HEK293 (cell line): ENCODE measurements at regions not wholly inside any gene's neighbourhood (a gene's known extent, or its start where the extent isn't known, plus 50 kb on each side); places are given as distances from the start of the nearest gene placed in this dataset.

Experiments used
- EGR2 ChIP-seq: fragments of 450-650 bp; formaldehyde crosslinking; IDR thresholded peaks from 2 replicates; pipeline ENCODE4 v1.5.1; 2016; ENCODE audit warnings: low read depth, missing biosample characterization, missing genetic modification characterization
- HOXC10 ChIP-seq: sonication (generic); formaldehyde crosslinking; IDR thresholded peaks from 2 replicates; pipeline ENCODE4 v1.8.1; 2023; ENCODE audit warnings: mild to moderate bottlenecking, missing genetic modification reagents
- MYNN ChIP-seq: fragments of 450-650 bp; formaldehyde crosslinking; IDR thresholded peaks from 2 replicates; pipeline ENCODE4 v1.5.1; 2016; ENCODE audit warnings: missing biosample characterization, missing genetic modification characterization, borderline replicate concordance
- TCF7L2 ChIP-seq: IDR thresholded peaks from 2 replicates; pipeline ENCODE4 v1.6.1; 2011; ENCODE audit warnings: low read depth, mild to moderate bottlenecking, inconsistent platforms, low read length, moderate library complexity, borderline replicate concordance
- ZNF174 ChIP-seq: fragments of 450-650 bp; formaldehyde crosslinking; IDR thresholded peaks from 2 replicates; pipeline ENCODE4 v1.5.0; 2017; ENCODE audit warnings: missing biosample characterization, mild to moderate bottlenecking, missing genetic modification characterization
- ZNF2 ChIP-seq: fragments of 450-650 bp; formaldehyde crosslinking; IDR thresholded peaks from 2 replicates; pipeline ENCODE4 v1.5.1; 2016; ENCODE audit warnings: missing biosample characterization, missing genetic modification characterization
- ZNF792 ChIP-seq: fragments of 450-650 bp; formaldehyde crosslinking; IDR thresholded peaks from 2 replicates; pipeline ENCODE4 v1.5.1; 2016; ENCODE audit warnings: missing biosample characterization, missing genetic modification characterization
- ZNF830 ChIP-seq: fragments of 450-650 bp; IDR thresholded peaks from 2 replicates; pipeline ENCODE4 v1.5.0; 2018; ENCODE audit warnings: missing biosample characterization, missing genetic modification characterization, low read depth, mild to moderate bottlenecking, moderate library complexity
- TF ChIP-seq, protein P1 (sequence below): fragments of 450-650 bp; formaldehyde crosslinking; IDR thresholded peaks from 2 replicates; pipeline ENCODE4 v1.5.1; 2016; ENCODE audit warnings: missing biosample characterization, missing genetic modification characterization
- TF ChIP-seq, protein P2 (sequence below): fragments of 450-650 bp; formaldehyde crosslinking; IDR thresholded peaks from 2 replicates; pipeline ENCODE4; 2016; ENCODE audit warnings: missing biosample characterization, missing genetic modification characterization
- TF ChIP-seq, protein P3 (sequence below): sonication (generic); formaldehyde crosslinking; IDR thresholded peaks from 2 replicates; pipeline ENCODE4 v1.8.1; 2022; ENCODE audit warnings: mild to moderate bottlenecking, moderate library complexity, missing genetic modification reagents
- TF ChIP-seq, protein P4 (sequence below): fragments of 450-650 bp; formaldehyde crosslinking; IDR thresholded peaks from 2 replicates; pipeline ENCODE4 v1.5.1; 2016; ENCODE audit warnings: missing biosample characterization, missing genetic modification characterization

DNA sequence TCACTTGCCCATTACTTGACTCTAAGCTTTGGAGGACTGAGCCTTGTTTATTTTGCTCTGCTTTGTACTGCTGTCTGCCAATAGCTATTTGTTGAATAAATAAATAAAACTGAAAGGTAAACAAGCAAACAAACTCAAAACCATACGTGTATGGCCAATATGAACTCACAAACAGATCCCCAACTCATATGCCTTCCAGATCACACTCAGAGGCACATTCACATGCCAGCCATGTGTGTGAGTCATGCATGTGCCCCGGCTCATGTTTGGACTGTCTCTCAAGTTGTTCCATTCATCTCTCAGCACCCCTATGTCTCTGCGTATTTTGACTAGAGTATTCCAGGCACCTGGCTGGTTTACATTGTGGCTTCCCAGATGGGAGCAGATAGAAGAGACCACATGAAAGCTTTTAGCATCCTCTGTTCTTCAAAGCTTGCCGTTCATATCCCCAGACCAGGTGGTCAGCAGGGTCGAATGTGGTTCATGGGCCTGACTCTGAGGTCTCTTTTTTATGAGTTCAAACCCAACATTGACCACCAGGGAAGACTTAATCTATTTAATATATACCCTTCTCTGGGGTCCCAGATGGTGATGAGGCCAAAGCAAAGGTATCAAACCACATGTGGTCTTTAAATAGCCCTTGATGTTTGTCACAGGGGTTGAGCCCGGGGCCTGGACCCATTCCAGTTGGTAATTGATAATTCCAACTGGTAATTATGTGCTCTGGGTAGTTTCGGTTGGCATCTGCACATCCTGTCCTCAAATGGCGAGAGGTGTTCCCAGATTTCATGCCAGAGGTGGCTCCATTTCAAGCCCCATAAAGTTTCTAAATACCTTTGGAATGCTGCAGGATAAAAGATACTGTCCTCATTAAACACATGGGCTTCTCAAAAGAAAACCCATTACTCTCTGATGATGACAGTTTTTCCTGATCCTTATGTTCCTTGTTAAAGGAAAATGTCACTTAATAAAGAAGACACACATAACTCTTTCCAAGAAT lies 287.3 kb upstream of the MAF start:
- TF ChIP-seq, protein P1, sequence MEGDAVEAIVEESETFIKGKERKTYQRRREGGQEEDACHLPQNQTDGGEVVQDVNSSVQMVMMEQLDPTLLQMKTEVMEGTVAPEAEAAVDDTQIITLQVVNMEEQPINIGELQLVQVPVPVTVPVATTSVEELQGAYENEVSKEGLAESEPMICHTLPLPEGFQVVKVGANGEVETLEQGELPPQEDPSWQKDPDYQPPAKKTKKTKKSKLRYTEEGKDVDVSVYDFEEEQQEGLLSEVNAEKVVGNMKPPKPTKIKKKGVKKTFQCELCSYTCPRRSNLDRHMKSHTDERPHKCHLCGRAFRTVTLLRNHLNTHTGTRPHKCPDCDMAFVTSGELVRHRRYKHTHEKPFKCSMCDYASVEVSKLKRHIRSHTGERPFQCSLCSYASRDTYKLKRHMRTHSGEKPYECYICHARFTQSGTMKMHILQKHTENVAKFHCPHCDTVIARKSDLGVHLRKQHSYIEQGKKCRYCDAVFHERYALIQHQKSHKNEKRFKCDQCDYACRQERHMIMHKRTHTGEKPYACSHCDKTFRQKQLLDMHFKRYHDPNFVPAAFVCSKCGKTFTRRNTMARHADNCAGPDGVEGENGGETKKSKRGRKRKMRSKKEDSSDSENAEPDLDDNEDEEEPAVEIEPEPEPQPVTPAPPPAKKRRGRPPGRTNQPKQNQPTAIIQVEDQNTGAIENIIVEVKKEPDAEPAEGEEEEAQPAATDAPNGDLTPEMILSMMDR (tag by site-specific recombination): no peak
- TF ChIP-seq, protein P2, sequence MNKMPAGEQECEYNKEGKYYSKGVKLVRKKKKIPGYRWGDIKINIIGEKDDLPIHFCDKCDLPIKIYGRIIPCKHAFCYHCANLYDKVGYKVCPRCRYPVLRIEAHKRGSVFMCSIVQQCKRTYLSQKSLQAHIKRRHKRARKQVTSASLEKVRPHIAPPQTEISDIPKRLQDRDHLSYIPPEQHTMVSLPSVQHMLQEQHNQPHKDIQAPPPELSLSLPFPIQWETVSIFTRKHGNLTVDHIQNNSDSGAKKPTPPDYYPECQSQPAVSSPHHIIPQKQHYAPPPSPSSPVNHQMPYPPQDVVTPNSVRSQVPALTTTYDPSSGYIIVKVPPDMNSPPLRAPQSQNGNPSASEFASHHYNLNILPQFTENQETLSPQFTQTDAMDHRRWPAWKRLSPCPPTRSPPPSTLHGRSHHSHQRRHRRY: no peak
- TF ChIP-seq TCF7L2 (no peak), ZNF830 (tag by site-specific recombination) (no peak), EGR2 (tag by site-specific recombination) (no peak), ZNF174 (tag by site-specific recombination) (no peak), HOXC10 (no peak), ZNF792 (tag by site-specific recombination) (no peak), ZNF2 (no peak), MYNN (tag by site-specific recombination) (no peak)
- TF ChIP-seq, protein P3, sequence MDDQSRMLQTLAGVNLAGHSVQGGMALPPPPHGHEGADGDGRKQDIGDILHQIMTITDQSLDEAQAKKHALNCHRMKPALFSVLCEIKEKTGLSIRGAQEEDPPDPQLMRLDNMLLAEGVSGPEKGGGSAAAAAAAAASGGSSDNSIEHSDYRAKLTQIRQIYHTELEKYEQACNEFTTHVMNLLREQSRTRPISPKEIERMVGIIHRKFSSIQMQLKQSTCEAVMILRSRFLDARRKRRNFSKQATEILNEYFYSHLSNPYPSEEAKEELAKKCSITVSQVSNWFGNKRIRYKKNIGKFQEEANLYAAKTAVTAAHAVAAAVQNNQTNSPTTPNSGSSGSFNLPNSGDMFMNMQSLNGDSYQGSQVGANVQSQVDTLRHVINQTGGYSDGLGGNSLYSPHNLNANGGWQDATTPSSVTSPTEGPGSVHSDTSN: no peak
- TF ChIP-seq, protein P4, sequence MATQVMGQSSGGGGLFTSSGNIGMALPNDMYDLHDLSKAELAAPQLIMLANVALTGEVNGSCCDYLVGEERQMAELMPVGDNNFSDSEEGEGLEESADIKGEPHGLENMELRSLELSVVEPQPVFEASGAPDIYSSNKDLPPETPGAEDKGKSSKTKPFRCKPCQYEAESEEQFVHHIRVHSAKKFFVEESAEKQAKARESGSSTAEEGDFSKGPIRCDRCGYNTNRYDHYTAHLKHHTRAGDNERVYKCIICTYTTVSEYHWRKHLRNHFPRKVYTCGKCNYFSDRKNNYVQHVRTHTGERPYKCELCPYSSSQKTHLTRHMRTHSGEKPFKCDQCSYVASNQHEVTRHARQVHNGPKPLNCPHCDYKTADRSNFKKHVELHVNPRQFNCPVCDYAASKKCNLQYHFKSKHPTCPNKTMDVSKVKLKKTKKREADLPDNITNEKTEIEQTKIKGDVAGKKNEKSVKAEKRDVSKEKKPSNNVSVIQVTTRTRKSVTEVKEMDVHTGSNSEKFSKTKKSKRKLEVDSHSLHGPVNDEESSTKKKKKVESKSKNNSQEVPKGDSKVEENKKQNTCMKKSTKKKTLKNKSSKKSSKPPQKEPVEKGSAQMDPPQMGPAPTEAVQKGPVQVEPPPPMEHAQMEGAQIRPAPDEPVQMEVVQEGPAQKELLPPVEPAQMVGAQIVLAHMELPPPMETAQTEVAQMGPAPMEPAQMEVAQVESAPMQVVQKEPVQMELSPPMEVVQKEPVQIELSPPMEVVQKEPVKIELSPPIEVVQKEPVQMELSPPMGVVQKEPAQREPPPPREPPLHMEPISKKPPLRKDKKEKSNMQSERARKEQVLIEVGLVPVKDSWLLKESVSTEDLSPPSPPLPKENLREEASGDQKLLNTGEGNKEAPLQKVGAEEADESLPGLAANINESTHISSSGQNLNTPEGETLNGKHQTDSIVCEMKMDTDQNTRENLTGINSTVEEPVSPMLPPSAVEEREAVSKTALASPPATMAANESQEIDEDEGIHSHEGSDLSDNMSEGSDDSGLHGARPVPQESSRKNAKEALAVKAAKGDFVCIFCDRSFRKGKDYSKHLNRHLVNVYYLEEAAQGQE (tag by site-specific recombination): no peak
